ENCODE measurements at regions not wholly inside any gene's neighbourhood (a gene's known extent, or its start where the extent isn't known, plus 50 kb on each side); places are given as distances from the start of the nearest gene placed in this dataset.

DNA sequence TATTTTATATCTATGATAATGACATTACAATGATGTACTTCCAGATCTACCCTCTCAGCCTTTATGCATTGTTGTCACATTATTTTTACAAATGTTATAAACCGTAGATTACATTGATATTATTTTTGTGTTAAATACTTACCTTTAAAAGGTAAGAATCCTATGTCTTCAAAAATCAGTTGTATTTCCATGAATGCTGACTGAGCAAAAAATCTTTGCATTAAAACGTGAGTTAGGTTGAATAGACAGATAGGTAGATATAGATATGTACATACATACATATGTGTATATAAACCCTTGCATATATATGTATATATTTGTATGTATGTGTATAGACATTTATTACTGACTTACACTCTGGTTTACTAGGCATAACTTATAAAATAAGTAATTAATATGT lies 558.2 kb downstream of the CDH26 start:
- Histone ChIP-seq H3K36me3 (ENCODE audit: control insufficient read depth, insufficient read depth, low read length) (no peaks in the 10 kb centered on the region), H3K4me3 (ENCODE audit: low read depth, low read length) (no peak overlapping the region), H3K27me3 (ENCODE audit: control insufficient read depth, insufficient read depth, low read length) (no peaks in the 10 kb centered on the region)
- no peak for DNase-seq (ENCODE audit: low read depth)
- TF ChIP-seq, protein P1, sequence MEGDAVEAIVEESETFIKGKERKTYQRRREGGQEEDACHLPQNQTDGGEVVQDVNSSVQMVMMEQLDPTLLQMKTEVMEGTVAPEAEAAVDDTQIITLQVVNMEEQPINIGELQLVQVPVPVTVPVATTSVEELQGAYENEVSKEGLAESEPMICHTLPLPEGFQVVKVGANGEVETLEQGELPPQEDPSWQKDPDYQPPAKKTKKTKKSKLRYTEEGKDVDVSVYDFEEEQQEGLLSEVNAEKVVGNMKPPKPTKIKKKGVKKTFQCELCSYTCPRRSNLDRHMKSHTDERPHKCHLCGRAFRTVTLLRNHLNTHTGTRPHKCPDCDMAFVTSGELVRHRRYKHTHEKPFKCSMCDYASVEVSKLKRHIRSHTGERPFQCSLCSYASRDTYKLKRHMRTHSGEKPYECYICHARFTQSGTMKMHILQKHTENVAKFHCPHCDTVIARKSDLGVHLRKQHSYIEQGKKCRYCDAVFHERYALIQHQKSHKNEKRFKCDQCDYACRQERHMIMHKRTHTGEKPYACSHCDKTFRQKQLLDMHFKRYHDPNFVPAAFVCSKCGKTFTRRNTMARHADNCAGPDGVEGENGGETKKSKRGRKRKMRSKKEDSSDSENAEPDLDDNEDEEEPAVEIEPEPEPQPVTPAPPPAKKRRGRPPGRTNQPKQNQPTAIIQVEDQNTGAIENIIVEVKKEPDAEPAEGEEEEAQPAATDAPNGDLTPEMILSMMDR (IDR thresholded peaks at IDR 0.05; ENCODE audit: insufficient read depth, low read depth, low read length): no peak
- ChIA-PET POLR2A (no interaction called here), CTCF (no interaction called here)

DNA sequence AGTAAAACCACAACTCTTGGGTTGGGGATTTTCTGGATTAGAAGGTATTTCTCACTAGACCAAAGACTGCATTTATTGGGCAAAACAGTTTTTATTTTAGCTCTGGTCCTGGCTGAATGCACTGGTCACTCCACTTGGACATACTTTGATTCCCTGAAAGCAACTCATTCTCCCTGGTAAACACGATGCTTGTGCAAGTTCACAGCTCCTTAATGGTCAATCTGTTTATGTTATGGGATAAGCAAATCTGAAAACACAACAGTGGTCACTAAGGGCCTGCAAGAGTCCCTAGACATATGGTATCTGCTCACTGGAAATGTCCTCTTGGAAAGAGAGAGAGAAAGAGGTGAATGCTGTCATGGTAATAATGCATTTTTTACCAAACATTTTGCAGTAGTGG lies 559.8 kb downstream of the CDH26 start:
- ChIA-PET CTCF (no interaction called here), POLR2A (no interaction called here)
- no peaks in the 10 kb centered on the region for H3K27me3 ChIP-seq (ENCODE audit: control insufficient read depth, insufficient read depth, low read length)
- TF ChIP-seq, protein P1 (IDR thresholded peaks at IDR 0.05; ENCODE audit: insufficient read depth, low read depth, low read length): no peak
- H3K36me3 ChIP-seq (ENCODE audit: control insufficient read depth, insufficient read depth, low read length): no peaks in the 10 kb centered on the region
- DNase-seq (ENCODE audit: low read depth): no peak
- H3K4me3 ChIP-seq (ENCODE audit: low read depth, low read length): no peak overlapping the region

DNA sequence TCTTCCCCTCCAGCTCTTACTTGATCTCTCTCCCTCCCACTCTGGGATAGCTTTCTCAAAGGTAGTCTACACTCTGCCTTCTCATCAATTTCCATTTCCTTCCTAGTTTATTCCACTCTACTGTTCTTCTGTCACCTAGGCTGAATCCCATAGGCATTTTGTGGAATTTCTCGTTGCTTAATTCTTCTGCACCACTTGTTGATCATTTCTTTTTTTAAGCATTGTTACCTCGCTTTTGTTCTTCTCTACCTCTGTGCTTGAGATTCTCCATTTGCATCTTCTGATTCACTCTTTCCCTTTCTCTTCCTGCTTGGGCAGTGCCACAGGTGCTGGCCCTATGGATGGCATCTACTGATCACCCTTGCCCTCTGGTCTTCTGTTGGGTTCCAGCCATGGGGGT lies 567.2 kb downstream of the CDH26 start:
- Histone ChIP-seq H3K27me3 (ENCODE audit: control insufficient read depth, insufficient read depth, low read length) (no peaks in the 10 kb centered on the region), H3K4me3 (ENCODE audit: low read depth, low read length) (no peak overlapping the region), H3K36me3 (ENCODE audit: control insufficient read depth, insufficient read depth, low read length) (no peaks in the 10 kb centered on the region)
- TF ChIP-seq, protein P1 (IDR thresholded peaks at IDR 0.05; ENCODE audit: insufficient read depth, low read depth, low read length): no peak
- CTCF ChIA-PET: interaction anchor here (0.6 kb wide), 1 partner anchor 558 kb away, joined by 4 read pairs; no protein-coding TSS in a partner anchor
- POLR2A ChIA-PET: no interaction called here
- DNase-seq (ENCODE audit: low read depth): no peak

DNA sequence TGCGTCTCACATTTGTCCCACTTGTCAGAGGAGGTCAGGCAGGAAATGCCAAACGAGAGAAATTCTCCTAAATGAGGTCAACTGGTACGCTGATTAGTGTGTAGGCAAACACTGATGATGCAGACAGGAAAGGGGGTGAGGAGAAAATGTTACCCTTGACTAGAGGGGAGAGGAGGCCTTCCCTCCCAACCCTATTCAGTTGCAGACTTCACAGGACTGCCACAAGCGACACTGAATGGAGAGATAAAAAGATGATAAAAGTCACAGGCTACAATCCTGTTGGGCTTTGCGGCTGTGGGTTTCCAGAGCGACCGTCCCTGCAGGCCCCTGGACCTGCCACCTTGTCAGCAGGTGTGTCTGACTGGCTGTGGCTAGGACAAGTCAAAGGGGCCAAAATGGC lies 569.4 kb downstream of the CDH26 start:
- H3K4me3 ChIP-seq (ENCODE audit: low read depth, low read length): no peak overlapping the region
- H3K36me3 ChIP-seq (ENCODE audit: control insufficient read depth, insufficient read depth, low read length): no peaks in the 10 kb centered on the region
- ChIA-PET POLR2A (no interaction called here), CTCF (interaction anchor here (1.2 kb wide), 1 partner anchor 702 kb away, joined by 3 read pairs; no protein-coding TSS in a partner anchor)
- TF ChIP-seq, protein P1 (IDR thresholded peaks at IDR 0.05; ENCODE audit: insufficient read depth, low read depth, low read length): no peak
- H3K27me3 ChIP-seq (ENCODE audit: control insufficient read depth, insufficient read depth, low read length): no peaks in the 10 kb centered on the region
- DNase-seq (ENCODE audit: low read depth): no peak

DNA sequence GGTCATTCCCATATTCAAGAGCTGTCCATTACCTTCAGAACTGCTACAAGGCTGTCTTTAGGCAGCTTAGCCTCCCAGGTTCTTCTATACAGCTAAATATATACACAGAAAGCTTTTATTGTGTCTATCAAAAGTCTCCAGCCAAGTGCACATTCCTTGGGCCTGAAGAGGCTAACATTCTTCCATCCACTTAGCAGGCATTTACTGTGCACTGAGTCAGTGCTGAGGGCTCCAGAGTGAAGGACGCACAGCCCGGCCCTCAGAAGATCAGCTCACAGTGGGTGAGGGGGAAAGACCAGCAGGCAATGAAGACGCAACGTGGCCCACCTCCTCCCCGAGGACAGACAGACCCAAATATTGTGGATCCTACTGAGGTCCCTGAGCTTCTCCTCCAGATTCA lies 569.9 kb downstream of the CDH26 start:
- Histone ChIP-seq H3K4me3 (ENCODE audit: low read depth, low read length) (no peak overlapping the region), H3K27me3 (ENCODE audit: control insufficient read depth, insufficient read depth, low read length) (no peaks in the 10 kb centered on the region), H3K36me3 (ENCODE audit: control insufficient read depth, insufficient read depth, low read length) (no peaks in the 10 kb centered on the region)
- CTCF ChIA-PET: interaction anchor here (0.6 kb wide), 1 partner anchor 1593 kb away, joined by 3 read pairs; no protein-coding TSS in a partner anchor
- no peak for DNase-seq (ENCODE audit: low read depth)
- TF ChIP-seq, protein P1 (IDR thresholded peaks at IDR 0.05; ENCODE audit: insufficient read depth, low read depth, low read length): no peak
- POLR2A ChIA-PET: no interaction called here
